Activated CD8-positive, alpha-beta T cell treated with anti-CD3 and anti-CD28 coated beads for 36 hours (primary cell): ENCODE measurements at regions not wholly inside any gene's neighbourhood (a gene's known extent, or its start where the extent isn't known, plus 50 kb on each side); places are given as distances from the start of the nearest gene placed in this dataset.

ENCODE experiments used
- ATAC-seq: fragments of 200-7000 bp; cut with Tn5 transposase; one replicate; pipeline ENCODE4 v1.10.0; 2021; ENCODE audit warnings: mild to moderate bottlenecking, moderate library complexity
- CTCF ChIA-PET: fragments of 350-600 bp; sonication (Branson Sonifier 250); formaldehyde crosslinking; loops from one replicate; lab custom pipeline; 2021; ENCODE audit warnings: antibody characterized with exemption; lab: Charles Lee
- POLR2A ChIA-PET: fragments of 350-600 bp; sonication (Branson Sonifier 250); formaldehyde crosslinking; loops from one replicate; lab custom pipeline; 2021; ENCODE audit warnings: antibody characterized with exemption; lab: Charles Lee
- DNase-seq: peaks from one replicate; pipeline ENCODE4 v3.0.0-alpha.2; 2020
- H3K27ac Mint-ChIP-seq: one replicate; pipeline ENCODE4 v1.8.0; 2021; ENCODE audit warnings: mild to moderate bottlenecking, mixed read lengths
- H3K27me3 Mint-ChIP-seq: one replicate; pipeline ENCODE4 v1.8.0; 2021; ENCODE audit warnings: mixed read lengths
- H3K36me3 Mint-ChIP-seq: one replicate; pipeline ENCODE4 v1.8.0; 2021; ENCODE audit warnings: low read depth, mixed read lengths
- H3K4me1 Mint-ChIP-seq: one replicate; pipeline ENCODE4 v1.8.0; 2021; ENCODE audit warnings: low read depth, mixed read lengths
- H3K4me3 Mint-ChIP-seq: one replicate; pipeline ENCODE4 v1.8.0; 2021; ENCODE audit warnings: mild to moderate bottlenecking, moderate library complexity, mixed read lengths
- H3K9me3 Mint-ChIP-seq: one replicate; pipeline ENCODE4 v1.8.0; 2021; ENCODE audit warnings: mixed read lengths
- CTCF ChIP-seq: fragments of 200-600 bp; IDR thresholded peaks from one replicate; pipeline ENCODE4 v1.8.0; 2022; ENCODE audit warnings: antibody characterized with exemption, mild to moderate bottlenecking
- intact Hi-C: fragments of 100-400 bp; cut with micrococcal nuclease; formaldehyde crosslinking; loops from one replicate; pipeline ENCODE4 v1.10.0; 2022

- H3K4me1 Mint-ChIP-seq, result no peaks in the 10 kb centered on the region
- no peak for ATAC-seq
- no peaks in the 10 kb centered on the region for H3K9me3 Mint-ChIP-seq
- DNase-seq, result no peak
- intact Hi-C loops, result no loop called here
- no peak overlapping the region for H3K4me3 Mint-ChIP-seq
- ChIA-PET CTCF (no interaction called here), POLR2A (no interaction called here)
- TF ChIP-seq CTCF, result no peak
- H3K27ac Mint-ChIP-seq, result no peak overlapping the region
- H3K27me3 Mint-ChIP-seq, result peaks cover 8% of the 10 kb centered on the region
- no peaks in the 10 kb centered on the region for H3K36me3 Mint-ChIP-seq
Measured at GRCh38 chr17:14793237-14793636, 471.9 kb downstream of the PMP22 start.

GRCh38 chr17:14792746-14793145, 472.4 kb downstream of the PMP22 start:
- Mint-ChIP-seq H3K27me3 (peaks cover 8% of the 10 kb centered on the region), H3K4me3 (no peak overlapping the region), H3K36me3 (no peaks in the 10 kb centered on the region), H3K9me3 (no peaks in the 10 kb centered on the region), H3K27ac (no peak overlapping the region), H3K4me1 (no peaks in the 10 kb centered on the region)
- DNase-seq (no peak), ATAC-seq (no peak)
- intact Hi-C loops, result no loop called here
- TF ChIP-seq CTCF, result no peak
- POLR2A ChIA-PET, result no interaction called here
- CTCF ChIA-PET, result no interaction called here

- H3K9me3 Mint-ChIP-seq, result no peaks in the 10 kb centered on the region
- no peak overlapping the region for H3K27ac Mint-ChIP-seq
- no peaks in the 10 kb centered on the region for H3K36me3 Mint-ChIP-seq
- H3K4me3 Mint-ChIP-seq, result no peak overlapping the region
- ATAC-seq (no peak), DNase-seq (no peak)
- H3K27me3 Mint-ChIP-seq, result peaks cover 2% of the 10 kb centered on the region
- no peaks in the 10 kb centered on the region for H3K4me1 Mint-ChIP-seq
- no peak for TF ChIP-seq CTCF
- ChIA-PET POLR2A (no interaction called here), CTCF (no interaction called here)
- intact Hi-C loops, result no loop called here
Measured at GRCh38 chr17:14791221-14791620, 473.9 kb downstream of the PMP22 start.

GRCh38 chr17:14790521-14790920, 474.6 kb downstream of the PMP22 start:
- Mint-ChIP-seq H3K4me3 (no peak overlapping the region), H3K4me1 (no peaks in the 10 kb centered on the region), H3K36me3 (no peaks in the 10 kb centered on the region), H3K27me3 (peaks cover 2% of the 10 kb centered on the region), H3K9me3 (no peaks in the 10 kb centered on the region), H3K27ac (no peak overlapping the region)
- no peak for TF ChIP-seq CTCF
- ChIA-PET CTCF (interaction anchor here (1.0 kb wide), 1 partner anchor 23 kb away, joined by 3 read pairs; no protein-coding TSS in a partner anchor), POLR2A (no interaction called here)
- ATAC-seq, result peak; percentile 30
- intact Hi-C loops, result no loop called here
- peak; percentile 6 for DNase-seq

GRCh38 chr17:14784997-14785696, 480.0 kb downstream of the PMP22 start:
- Mint-ChIP-seq H3K4me3 (no peak overlapping the region), H3K36me3 (no peaks in the 10 kb centered on the region), H3K4me1 (no peaks in the 10 kb centered on the region), H3K9me3 (no peaks in the 10 kb centered on the region), H3K27ac (no peak overlapping the region), H3K27me3 (no peaks in the 10 kb centered on the region)
- CTCF ChIA-PET, result interaction anchor here (1.0 to 1.2 kb wide), 3 partner anchors 13 to 1189 kb away, joined by 3 to 5 read pairs (median 4); no protein-coding TSS in a partner anchor
- peak; percentile 32 for DNase-seq
- POLR2A ChIA-PET, result no interaction called here
- intact Hi-C loops, result no loop called here
- TF ChIP-seq CTCF, result no peak
- ATAC-seq, result peak; percentile 67
